Neural crest cell (in vitro differentiated cells): ENCODE measurements at regions not wholly inside any gene's neighbourhood (a gene's known extent, or its start where the extent isn't known, plus 50 kb on each side); places are given as distances from the start of the nearest gene placed in this dataset.

Source experiments
- DNase-seq: peaks from one replicate; pipeline ENCODE4 v3.0.0; 2021; ENCODE audit warnings: low read depth, mixed read lengths, low spot score
- H3K27ac Mint-ChIP-seq: one replicate; pipeline ENCODE4 v1.8.0; 2021; ENCODE audit warnings: mild to moderate bottlenecking, mixed read lengths; ENCODE audit not compliant: unreplicated experiment
- H3K27me3 Mint-ChIP-seq: 2 replicates; pipeline ENCODE4 v1.8.0; 2021; ENCODE audit warnings: low read depth, mild to moderate bottlenecking, mixed read lengths
- H3K36me3 Mint-ChIP-seq: 2 replicates; pipeline ENCODE4 v1.8.0; 2021; ENCODE audit warnings: low read depth, mild to moderate bottlenecking, mixed read lengths
- H3K4me1 Mint-ChIP-seq: 2 replicates; pipeline ENCODE4 v1.8.0; 2021; ENCODE audit warnings: mixed read lengths
- H3K4me3 Mint-ChIP-seq: one replicate; pipeline ENCODE4 v1.8.0; 2021; ENCODE audit warnings: mild to moderate bottlenecking, mixed read lengths
- H3K9me3 Mint-ChIP-seq: 2 replicates; pipeline ENCODE4 v1.8.0; 2021; ENCODE audit warnings: mixed read lengths
- CTCF ChIP-seq: fragments of 200-600 bp; sonication (generic); conservative IDR thresholded peaks from 2 replicates; pipeline ENCODE4 v1.5.0; 2021; ENCODE audit warnings: antibody characterized with exemption, mild to moderate bottlenecking

- H3K4me3 Mint-ChIP-seq: no peak overlapping the region
- peaks cover 1% of the 10 kb centered on the region for H3K36me3 Mint-ChIP-seq
- H3K27ac Mint-ChIP-seq: no peak overlapping the region
- peaks cover 8% of the 10 kb centered on the region for H3K9me3 Mint-ChIP-seq
- no peak for TF ChIP-seq CTCF
- DNase-seq: no peak
- no peaks in the 10 kb centered on the region for H3K27me3 Mint-ChIP-seq
- H3K4me1 Mint-ChIP-seq: no peaks in the 10 kb centered on the region
These were observed 1229.4 kb upstream of the FAM98A start for GRCh38 chr2:34828481-34828880.

DNA sequence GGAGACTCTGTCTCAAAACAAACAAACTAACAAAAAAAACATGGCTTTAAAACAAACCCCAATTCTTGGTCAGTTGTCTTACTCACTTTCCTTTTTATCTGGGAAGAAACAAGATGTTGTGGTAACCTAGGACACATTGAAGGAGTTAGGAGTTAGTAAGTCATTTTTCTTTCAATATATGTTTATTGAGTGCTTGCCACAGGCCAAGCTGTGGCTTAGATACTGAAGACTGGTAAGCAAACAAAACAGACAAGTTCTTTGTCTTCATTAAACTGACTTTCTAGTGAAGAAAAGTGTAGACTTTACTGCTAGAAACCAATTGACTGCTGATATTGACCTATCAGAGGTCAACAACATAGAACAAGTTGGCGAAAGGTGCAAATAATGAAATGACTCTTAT, 1228.3 kb upstream of the FAM98A start:
- Mint-ChIP-seq H3K4me1 (no peaks in the 10 kb centered on the region), H3K4me3 (no peak overlapping the region), H3K9me3 (peaks cover 8% of the 10 kb centered on the region), H3K27ac (no peak overlapping the region), H3K36me3 (no peaks in the 10 kb centered on the region), H3K27me3 (no peaks in the 10 kb centered on the region)
- no peak for TF ChIP-seq CTCF
- no peak for DNase-seq

DNA sequence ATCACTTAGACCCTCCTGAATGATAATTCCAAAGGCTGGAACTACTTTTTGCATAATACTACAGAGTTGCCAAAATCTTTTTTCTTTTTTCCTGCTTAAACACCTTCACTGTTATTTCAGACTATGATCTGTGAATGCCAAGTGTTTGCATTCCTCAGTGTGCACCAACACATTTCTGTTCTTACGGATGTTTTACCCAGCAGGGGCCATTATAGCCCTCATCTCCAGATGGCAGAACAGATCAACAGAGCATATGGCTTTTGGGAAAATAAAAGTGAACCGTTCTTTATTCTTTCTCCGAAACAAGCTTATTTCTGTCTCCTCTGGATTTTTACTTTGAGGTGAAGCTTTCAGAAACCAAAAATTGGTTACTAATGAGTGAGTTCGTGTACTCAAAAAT, 1226.6 kb upstream of the FAM98A start:
- TF ChIP-seq CTCF: no peak
- no peaks in the 10 kb centered on the region for H3K36me3 Mint-ChIP-seq

GRCh38 chr2:34822616-34823015, 1223.5 kb upstream of the FAM98A start:
- no peak for DNase-seq
- H3K27me3 Mint-ChIP-seq: no peaks in the 10 kb centered on the region
- H3K4me3 Mint-ChIP-seq: no peak overlapping the region
- no peak for TF ChIP-seq CTCF
- H3K9me3 Mint-ChIP-seq: no peaks in the 10 kb centered on the region
- H3K27ac Mint-ChIP-seq: no peak overlapping the region
- H3K36me3 Mint-ChIP-seq: no peaks in the 10 kb centered on the region
- H3K4me1 Mint-ChIP-seq: no peaks in the 10 kb centered on the region

More for the DNA sequence above, 1226.6 kb upstream of the FAM98A start:
- Mint-ChIP-seq H3K4me1 (no peaks in the 10 kb centered on the region), H3K27ac (no peak overlapping the region), H3K4me3 (no peak overlapping the region), H3K27me3 (no peaks in the 10 kb centered on the region), H3K9me3 (peaks cover 8% of the 10 kb centered on the region)
- DNase-seq: no peak

DNA sequence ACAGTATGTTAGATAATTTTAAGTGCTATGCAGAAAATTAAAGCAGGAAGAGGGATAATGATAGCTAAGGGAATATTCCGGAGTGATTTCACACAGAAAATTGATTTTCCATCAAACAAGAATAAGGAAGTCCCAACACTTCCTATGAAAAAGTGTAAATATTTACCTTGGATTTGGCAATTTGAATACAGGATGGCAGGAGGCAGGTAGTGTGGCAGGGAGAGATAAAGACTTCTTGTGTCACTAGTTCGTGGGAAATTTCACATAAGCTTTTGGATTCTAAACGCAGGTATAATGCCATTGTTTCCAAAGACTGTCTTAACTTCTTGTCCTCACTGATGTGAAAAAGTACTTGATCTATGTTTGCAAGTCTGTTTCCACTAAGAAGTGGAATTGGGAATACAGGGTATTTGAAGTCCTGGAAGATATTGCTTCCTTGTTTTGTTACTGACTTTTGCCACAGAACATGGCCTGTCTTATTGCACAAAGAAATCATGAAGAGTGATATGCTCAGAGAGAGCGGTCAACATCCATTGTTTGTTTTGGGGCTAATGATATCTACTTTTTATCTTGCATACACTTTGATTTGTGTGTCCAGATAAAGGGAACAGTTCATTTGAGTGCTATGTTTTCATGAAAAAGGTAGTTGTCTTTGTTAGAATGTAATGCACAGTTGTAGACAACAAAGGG, 1216.1 kb upstream of the FAM98A start:
- H3K4me1 Mint-ChIP-seq: no peaks in the 10 kb centered on the region
- H3K36me3 Mint-ChIP-seq: no peaks in the 10 kb centered on the region
- TF ChIP-seq CTCF: no peak
- H3K27me3 Mint-ChIP-seq: no peaks in the 10 kb centered on the region
- no peak for DNase-seq
- no peak overlapping the region for H3K4me3 Mint-ChIP-seq
- H3K9me3 Mint-ChIP-seq: no peaks in the 10 kb centered on the region
- no peak overlapping the region for H3K27ac Mint-ChIP-seq
